Right atrium auricular region (tissue), 2 donors: ENCODE measurements at regions not wholly inside any gene's neighbourhood (a gene's known extent, or its start where the extent isn't known, plus 50 kb on each side); places are given as distances from the start of the nearest gene placed in this dataset.
"Not testable (repeated sequence)": the region's sequence is repeated elsewhere in the genome, so short reads cannot be mapped to it uniquely, and the experiment has no call there.

Experiments used
- DNase-seq: peaks from one replicate; pipeline ENCODE4 v3.0.0-alpha.2; 2019; ENCODE audit warnings: low spot score
- H3K27ac ChIP-seq, 2 donors: fragments of 200-600 bp; sonication (generic); 1 replicate in 1 of 2; 2 replicates in 1 of 2; pipeline ENCODE4 v1.5.1; 2016 to 2019
- H3K27me3 ChIP-seq, 2 donors: fragments of 200-600 bp; sonication (generic); one replicate each; pipeline versions ENCODE4 v1.5.1 to v1.6.0; 2017 to 2019
- H3K36me3 ChIP-seq: fragments of 200-600 bp; sonication (generic); one replicate; pipeline ENCODE4 v1.5.1; 2016
- H3K4me1 ChIP-seq, 2 donors: fragments of 200-600 bp; sonication (generic); one replicate each; pipeline versions ENCODE4 v1.5.1 to v1.6.0; 2017 to 2019
- H3K4me3 ChIP-seq, 2 donors: fragments of 200-600 bp; sonication (generic); 1 replicate in 1 of 2; 2 replicates in 1 of 2; pipeline ENCODE4 v1.5.1; 2017 to 2019; ENCODE audit warnings: mild to moderate bottlenecking in 1 of 2, moderate library complexity in 1 of 2
- H3K9me3 ChIP-seq, 2 donors: fragments of 200-600 bp; sonication (generic); one replicate each; pipeline ENCODE4 v1.5.1; 2019
- TF ChIP-seq, protein P1 (sequence below), 2 donors: fragments of 200-600 bp; sonication (generic); IDR thresholded peaks; one replicate each; pipeline ENCODE4 v1.5.1; 2019; ENCODE audit warnings: antibody characterized with exemption in 2 of 2

DNA sequence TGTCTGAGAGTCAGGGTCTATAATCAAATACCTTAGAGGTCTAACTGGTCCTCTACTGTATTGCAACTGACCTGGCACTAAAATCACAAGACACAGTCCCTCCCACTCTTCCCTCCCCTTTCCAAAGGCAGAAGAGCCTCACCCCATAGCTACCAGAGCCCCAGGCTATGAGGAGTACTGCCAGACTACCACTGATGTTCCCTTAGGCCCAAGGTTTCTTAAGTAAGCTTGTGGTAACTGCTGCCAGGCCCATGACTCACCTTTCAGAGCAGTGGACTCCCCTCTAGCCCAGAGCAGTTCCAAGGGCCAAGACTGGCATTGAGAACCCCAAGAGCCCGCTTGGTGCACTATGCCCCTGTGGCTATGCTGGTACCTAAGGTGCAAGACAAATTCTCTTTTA lies 1193.4 kb downstream of the DSC3 start:
- H3K27ac ChIP-seq: no peak overlapping the region
- H3K9me3 ChIP-seq: no peaks in the 10 kb centered on the region
- no peak overlapping the region for H3K4me3 ChIP-seq
- no peaks in the 10 kb centered on the region for H3K27me3 ChIP-seq
- TF ChIP-seq, protein P1, sequence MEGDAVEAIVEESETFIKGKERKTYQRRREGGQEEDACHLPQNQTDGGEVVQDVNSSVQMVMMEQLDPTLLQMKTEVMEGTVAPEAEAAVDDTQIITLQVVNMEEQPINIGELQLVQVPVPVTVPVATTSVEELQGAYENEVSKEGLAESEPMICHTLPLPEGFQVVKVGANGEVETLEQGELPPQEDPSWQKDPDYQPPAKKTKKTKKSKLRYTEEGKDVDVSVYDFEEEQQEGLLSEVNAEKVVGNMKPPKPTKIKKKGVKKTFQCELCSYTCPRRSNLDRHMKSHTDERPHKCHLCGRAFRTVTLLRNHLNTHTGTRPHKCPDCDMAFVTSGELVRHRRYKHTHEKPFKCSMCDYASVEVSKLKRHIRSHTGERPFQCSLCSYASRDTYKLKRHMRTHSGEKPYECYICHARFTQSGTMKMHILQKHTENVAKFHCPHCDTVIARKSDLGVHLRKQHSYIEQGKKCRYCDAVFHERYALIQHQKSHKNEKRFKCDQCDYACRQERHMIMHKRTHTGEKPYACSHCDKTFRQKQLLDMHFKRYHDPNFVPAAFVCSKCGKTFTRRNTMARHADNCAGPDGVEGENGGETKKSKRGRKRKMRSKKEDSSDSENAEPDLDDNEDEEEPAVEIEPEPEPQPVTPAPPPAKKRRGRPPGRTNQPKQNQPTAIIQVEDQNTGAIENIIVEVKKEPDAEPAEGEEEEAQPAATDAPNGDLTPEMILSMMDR (IDR thresholded peaks at IDR 0.05): no peak
- no peaks in the 10 kb centered on the region for H3K36me3 ChIP-seq
- no peak for DNase-seq
- no peaks in the 10 kb centered on the region for H3K4me1 ChIP-seq

DNA sequence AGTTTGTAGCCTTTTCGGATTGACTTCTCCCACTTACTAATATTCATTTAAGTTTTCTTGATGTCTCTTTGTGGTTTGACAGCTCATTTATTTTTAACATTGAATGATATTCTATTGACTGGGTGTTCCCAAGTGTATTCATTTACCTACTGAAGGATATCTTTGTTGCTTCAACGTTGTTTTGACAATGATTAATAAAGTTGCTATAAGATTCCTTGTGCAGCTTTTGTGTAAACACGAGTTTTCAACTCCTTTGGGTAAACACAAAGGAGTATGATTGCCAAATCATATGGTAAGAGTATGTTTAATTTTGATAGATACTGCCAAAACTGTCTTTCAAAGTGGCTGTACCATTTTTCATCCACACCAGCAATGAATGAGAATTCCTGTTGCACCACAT lies 1200.9 kb downstream of the DSC3 start:
- TF ChIP-seq, protein P1 (IDR thresholded peaks at IDR 0.05): no peak
- Histone ChIP-seq H3K27ac (no peak overlapping the region), H3K9me3 (no peaks in the 10 kb centered on the region), H3K4me3 (no peak overlapping the region), H3K4me1 (no peaks in the 10 kb centered on the region), H3K27me3 (no peaks in the 10 kb centered on the region), H3K36me3 (no peaks in the 10 kb centered on the region)
- DNase-seq: no peak

DNA sequence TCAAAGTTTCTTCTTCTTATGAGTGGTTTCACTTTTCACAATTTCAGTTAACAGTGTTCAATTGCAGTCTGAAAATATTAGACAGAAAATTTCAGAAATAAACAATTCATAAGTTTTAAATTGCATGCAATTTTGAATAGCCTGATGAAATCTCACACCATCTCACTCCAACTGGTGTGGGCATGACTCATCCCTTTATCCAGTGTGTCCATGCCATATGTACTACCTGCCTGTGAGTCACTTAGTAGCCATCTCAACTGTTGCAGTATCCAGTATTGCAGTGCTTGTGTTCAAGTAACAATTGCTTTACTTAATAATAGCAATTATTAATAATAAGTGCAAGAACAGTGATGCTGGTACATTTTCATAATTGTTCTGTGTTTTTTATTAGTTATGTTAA lies 1202.5 kb downstream of the DSC3 start:
- TF ChIP-seq, protein P1 (IDR thresholded peaks at IDR 0.05): no peak
- Histone ChIP-seq H3K27ac (no peak overlapping the region), H3K4me1 (no peaks in the 10 kb centered on the region), H3K27me3 (no peaks in the 10 kb centered on the region), H3K4me3 (no peak overlapping the region), H3K36me3 (no peaks in the 10 kb centered on the region), H3K9me3 (no peaks in the 10 kb centered on the region)
- no peak for DNase-seq

DNA sequence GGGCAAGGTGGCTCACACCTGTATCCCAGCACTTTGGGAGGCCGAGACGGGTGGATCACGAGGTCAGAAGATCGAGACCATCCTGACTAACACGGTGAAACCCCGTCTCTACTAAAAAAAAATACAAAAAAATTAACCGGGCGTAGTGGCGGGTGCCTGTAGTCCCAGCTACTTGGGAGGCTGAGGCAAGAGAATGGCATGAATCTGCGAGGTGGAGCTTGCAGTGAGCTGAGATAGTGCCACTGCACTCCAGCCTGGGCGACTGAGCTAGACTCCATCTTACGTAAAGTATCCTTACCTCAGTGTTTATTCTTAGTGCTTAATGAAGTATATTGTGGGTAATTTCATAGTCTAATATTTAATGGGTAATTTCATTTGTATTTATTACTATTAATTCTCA lies 1203.6 kb downstream of the DSC3 start:
- H3K36me3 ChIP-seq, H3K27ac ChIP-seq, H3K4me3 ChIP-seq, DNase-seq, H3K4me1 ChIP-seq, H3K27me3 ChIP-seq, H3K9me3 ChIP-seq: not testable (repeated sequence)

DNA sequence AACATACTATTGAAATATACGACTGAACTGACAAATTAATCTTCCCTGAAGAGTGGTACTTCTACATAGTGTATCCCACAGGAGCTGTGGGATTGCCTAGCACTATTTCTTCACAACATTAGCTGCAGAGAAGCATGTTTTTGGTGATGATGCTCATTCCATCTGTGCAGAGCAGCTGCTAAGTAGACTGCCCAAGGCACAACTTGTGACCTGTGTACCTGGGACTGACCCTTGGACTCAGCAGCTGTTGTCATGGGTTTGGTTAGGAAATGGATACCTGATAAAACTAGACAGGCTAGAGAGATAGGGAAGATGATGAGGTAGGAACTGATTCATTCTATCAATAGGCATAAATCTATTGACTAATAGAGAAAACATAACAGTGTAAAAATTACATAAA lies 1204.0 kb downstream of the DSC3 start:
- Histone ChIP-seq H3K27me3 (no peaks in the 10 kb centered on the region), H3K4me3 (no peak overlapping the region), H3K9me3 (no peaks in the 10 kb centered on the region), H3K4me1 (no peaks in the 10 kb centered on the region), H3K36me3 (no peaks in the 10 kb centered on the region), H3K27ac (no peak overlapping the region)
- TF ChIP-seq, protein P1 (IDR thresholded peaks at IDR 0.05): no peak
- DNase-seq: no peak

DNA sequence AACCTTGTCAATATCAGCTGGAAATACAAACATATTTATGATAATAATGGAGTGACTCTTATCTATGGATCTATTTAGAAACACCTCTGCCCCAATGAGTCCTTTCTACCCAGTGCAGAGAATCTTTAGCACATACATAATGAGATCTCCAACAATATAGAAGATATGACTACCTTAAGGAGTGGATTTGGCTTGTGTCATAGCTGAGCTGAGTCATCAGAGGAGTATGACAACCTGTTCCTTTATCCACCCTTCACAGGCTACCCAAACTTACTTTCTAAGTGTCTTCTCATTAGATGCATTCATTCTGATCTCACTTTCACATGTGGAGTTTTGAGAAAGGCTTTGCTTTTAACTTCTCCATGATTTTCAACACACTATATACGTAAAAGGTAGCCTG lies 1218.9 kb downstream of the DSC3 start:
- Histone ChIP-seq H3K27me3 (no peaks in the 10 kb centered on the region), H3K4me3 (no peak overlapping the region), H3K27ac (no peak overlapping the region), H3K4me1 (no peaks in the 10 kb centered on the region), H3K9me3 (no peaks in the 10 kb centered on the region), H3K36me3 (no peaks in the 10 kb centered on the region)
- DNase-seq: no peak
- TF ChIP-seq, protein P1 (IDR thresholded peaks at IDR 0.05): no peak
